ENCODE measurements at regions not wholly inside any gene's neighbourhood (a gene's known extent, or its start where the extent isn't known, plus 50 kb on each side); places are given as distances from the start of the nearest gene placed in this dataset.

- TF ChIP-seq CTCF (IDR thresholded peaks at IDR 0.05) (no peak), EZH2 (IDR thresholded peaks at IDR 0.05) (no peak), EZH2phosphoT487 (IDR thresholded peaks at IDR 0.05) (no peak)
Observed at GRCh38 chr20:48266571-48266970, 481.3 kb upstream of the SULF2 start.
